HL-60/S4 (cell line): ENCODE measurements at regions not wholly inside any gene's neighbourhood (a gene's known extent, or its start where the extent isn't known, plus 50 kb on each side); places are given as distances from the start of the nearest gene placed in this dataset.
"Not testable (repeated sequence)": the region's sequence is repeated elsewhere in the genome, so short reads cannot be mapped to it uniquely, and the experiment has no call there.

Source experiments
- in situ Hi-C: fragments of 300-500 bp; cut with MboI; formaldehyde crosslinking; loops from 2 replicates; pipeline ENCODE4 v1.14.3; 2022; ENCODE audit warnings: low sequenced_read_pairs

GRCh38 chr13:87153371-87153770, 517.8 kb upstream of the SLITRK5 start:
- in situ Hi-C loops = no loop called here

GRCh38 chr13:87166348-87166747, 504.8 kb upstream of the SLITRK5 start:
- in situ Hi-C loops = no loop called here

- in situ Hi-C loops = no loop called here
These were observed 502.8 kb upstream of the SLITRK5 start for GRCh38 chr13:87168390-87168789.

GRCh38 chr13:87169337-87169736, 501.8 kb upstream of the SLITRK5 start:
- in situ Hi-C loops = no loop called here

DNA sequence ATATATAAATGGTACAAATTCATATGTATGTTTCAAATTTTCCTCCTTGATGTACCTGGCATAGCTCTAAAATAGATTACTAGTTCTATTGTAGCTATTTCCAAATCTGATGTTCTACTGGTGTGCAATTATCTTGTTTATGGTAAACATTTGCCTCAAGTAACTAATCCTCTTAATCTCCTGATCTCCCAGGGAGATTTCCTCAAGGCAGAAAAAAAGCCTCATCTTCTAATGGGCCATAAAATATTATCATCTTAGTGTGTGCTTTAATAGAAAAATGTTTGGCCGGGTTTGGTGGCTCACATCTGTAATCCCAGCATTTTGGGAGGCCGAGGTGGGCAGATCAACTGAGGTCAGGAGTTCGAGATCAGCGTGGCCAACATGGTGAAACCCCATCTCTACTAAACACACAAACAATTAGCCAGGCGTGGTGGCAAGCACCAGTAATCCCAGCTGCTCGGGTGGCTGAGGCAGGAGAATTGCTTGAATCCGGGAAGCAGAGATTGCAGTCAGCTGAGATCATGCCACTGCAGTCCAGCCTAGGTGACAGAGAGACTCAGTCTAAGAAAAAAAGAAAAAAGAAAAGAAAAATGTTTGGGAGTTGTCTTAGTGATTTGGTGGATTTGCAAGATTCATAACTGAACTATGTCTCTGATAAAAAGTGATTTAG, 498.9 kb upstream of the SLITRK5 start:
- in situ Hi-C loops = no loop called here

DNA sequence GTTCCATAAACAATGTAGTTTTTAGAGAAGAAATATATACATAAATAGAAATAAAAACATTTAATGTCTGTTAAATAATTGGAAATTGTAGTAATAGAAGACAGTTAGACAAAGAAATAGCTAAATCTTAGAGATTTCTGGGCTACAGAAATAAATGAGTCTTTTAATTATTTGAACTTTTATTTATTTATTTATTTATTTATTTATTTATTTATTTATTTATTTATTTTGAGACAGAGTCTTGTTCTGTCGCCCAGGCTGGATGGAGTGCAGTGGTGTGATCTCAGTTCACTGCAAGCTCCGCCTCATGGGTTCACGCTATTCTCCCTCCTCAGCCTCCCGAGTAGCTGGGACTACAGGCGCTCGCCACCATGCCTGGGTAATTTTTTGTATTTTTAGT, 486.0 kb upstream of the SLITRK5 start:
- in situ Hi-C loops = not testable (repeated sequence)

GRCh38 chr13:87186647-87187046, 484.5 kb upstream of the SLITRK5 start:
- in situ Hi-C loops = not testable (repeated sequence)

GRCh38 chr13:87191485-87191884, 479.7 kb upstream of the SLITRK5 start:
- in situ Hi-C loops = not testable (repeated sequence)

- in situ Hi-C loops = no loop called here
These were observed 472.8 kb upstream of the SLITRK5 start for GRCh38 chr13:87198371-87198770.

- in situ Hi-C loops = no loop called here
These were observed 464.5 kb upstream of the SLITRK5 start for GRCh38 chr13:87206708-87207107.

DNA sequence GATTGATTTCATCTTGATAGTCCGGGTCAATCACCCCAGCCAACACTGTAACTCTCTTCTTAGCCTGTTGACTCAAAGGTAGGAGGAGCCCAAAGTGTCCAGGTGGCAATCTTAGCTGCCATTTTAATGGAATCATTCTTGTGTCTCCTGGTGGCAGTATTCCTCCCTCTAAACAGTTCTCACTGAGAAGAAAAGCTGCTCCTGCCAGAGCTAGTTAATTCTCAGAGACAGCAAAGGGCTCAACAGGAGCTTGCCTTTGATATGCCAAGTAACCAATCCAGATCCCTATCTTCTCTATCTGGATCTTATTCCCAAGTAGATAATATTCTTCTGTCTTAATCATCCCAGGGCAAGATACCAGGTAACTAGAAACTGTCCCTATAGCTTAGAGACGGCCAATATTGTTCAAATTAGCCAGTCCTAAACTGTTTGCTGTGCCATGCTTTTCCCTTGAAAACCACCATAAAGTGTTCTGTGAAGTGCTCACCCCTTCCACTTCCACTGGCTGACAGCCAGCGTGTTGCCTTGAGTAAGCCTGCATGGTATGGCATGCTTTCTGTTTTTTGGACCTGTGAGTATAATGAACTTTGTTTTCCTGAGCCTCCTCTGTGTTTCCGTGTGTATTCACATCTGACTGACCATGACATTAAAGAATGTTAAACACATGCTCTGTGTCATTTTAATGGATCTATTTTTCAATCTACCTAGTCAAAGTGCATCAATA, 463.7 kb upstream of the SLITRK5 start:
- in situ Hi-C loops = no loop called here

GRCh38 chr13:87208636-87209035, 462.5 kb upstream of the SLITRK5 start:
- in situ Hi-C loops = no loop called here

GRCh38 chr13:87234981-87235380, 436.2 kb upstream of the SLITRK5 start:
- in situ Hi-C loops = no loop called here

GRCh38 chr13:87235621-87236020, 435.6 kb upstream of the SLITRK5 start:
- in situ Hi-C loops = no loop called here

- in situ Hi-C loops = no loop called here
These were observed 426.8 kb upstream of the SLITRK5 start for GRCh38 chr13:87244256-87244890.

DNA sequence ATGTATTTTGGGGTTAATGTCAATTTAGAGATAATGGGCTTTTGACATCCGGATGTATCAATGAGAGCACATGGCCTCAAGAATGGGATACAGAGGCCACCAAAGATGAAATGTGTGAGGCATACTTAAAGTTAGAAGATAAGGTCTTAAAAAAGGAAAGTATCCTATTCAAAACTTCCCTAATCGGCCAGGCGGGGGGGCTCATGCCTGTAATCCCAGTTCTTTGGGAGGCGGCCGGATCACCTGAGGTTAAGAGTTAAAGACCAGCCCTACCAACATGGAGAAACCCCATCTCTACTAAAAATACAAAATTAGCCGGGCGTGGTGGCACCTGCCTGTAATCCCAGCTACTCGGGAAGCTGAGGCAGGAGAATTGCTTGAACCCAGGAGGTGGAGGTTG, 421.3 kb upstream of the SLITRK5 start:
- in situ Hi-C loops = not testable (repeated sequence)

DNA sequence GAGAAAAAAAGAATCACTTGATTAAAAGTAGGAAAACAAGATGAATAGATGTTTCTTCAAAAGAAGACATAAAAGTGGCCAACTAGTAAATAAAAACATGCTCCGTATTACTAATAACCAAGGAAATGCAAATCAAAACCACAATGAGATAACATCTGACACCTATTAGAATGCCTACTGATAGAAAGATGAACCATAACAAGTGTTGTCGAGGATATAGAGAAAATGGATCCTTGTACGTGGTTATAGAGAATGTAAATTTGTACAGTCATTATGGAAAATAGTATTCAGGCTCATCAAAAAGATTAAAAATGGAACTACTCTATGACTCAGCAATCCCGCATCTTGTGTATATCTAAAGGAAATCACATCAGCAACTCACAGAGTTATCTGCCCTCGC, 415.8 kb upstream of the SLITRK5 start:
- in situ Hi-C loops = no loop called here

GRCh38 chr13:87259479-87260083, 411.6 kb upstream of the SLITRK5 start:
- in situ Hi-C loops = loop anchor here (10.0 kb wide), 1 partner anchor 385 kb away; no protein-coding TSS in a partner anchor

DNA sequence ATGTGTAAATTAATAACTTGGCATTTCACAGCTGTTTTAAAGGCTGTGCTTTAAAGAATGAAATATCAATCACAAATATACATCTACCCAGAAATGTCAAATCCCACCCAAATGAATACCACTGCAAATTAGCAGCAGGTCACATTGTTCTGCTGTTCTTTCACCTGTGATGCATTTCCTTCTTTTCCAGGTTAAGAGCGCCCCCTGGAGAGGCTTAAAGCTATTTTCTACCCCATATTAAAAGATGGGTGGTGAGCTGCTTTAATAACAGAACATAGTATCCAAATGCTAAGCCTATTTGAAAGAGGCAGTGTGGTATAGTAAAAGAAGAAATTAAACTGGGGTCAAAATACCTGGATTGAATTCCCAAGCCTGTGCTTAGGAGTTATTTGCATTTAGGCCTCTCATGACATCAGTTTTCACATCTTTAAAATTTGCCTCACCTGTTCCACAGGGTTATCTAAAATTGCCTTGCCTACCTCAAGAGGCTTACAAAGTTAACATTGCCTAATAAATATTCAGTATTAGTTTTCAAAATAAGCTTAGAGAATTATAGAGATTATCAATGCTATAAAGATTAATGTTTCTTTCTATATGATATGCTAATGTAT, 396.9 kb upstream of the SLITRK5 start:
- in situ Hi-C loops = no loop called here

DNA sequence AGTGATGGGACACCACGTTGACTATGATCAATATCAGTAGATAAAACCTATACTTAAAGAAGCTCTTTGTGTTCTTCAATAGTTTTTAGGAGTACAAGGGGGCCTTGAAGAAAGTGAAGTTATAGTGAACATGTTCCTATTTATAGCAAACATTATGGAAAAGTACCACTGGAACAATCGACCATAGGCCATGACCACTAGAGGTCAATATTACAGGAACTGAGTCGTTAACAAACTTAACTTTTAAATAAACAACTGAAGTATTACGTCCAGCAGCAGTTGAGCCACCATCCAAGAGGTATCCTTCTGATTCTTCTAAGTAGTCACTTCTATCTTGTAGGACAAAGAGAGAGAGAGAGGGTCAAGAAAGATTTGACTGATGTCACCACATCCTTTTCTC, 391.0 kb upstream of the SLITRK5 start:
- in situ Hi-C loops = no loop called here

DNA sequence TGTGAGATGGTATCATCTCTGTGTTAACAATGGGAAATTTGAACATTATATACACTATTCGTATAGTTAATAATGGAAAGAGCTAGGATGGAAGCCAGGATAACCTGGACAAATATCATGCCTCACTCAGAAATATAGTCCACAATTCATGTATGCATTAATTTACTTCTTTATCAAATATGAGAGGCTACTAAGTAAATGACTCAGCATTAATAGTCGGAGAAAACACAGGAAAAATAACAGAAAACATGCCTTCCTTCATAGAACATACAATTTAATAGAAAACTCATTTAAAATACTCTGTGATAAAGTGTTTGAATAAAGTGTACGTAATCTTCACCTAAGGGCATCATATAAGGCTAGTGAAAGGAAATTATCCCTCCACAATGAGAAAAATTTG, 383.4 kb upstream of the SLITRK5 start:
- in situ Hi-C loops = no loop called here
